ENCODE measurements at regions not wholly inside any gene's neighbourhood (a gene's known extent, or its start where the extent isn't known, plus 50 kb on each side); places are given as distances from the start of the nearest gene placed in this dataset.

GRCh38 chr20:52564594-52564993 lies 373.0 kb upstream of the ZFP64 start:
- Histone ChIP-seq H3K36me3 (no peaks in the 10 kb centered on the region), H3K4me3 (no peak overlapping the region), H3K9me3 (peaks cover under 1% of the 10 kb centered on the region), H3K4me1 (no peaks in the 10 kb centered on the region), H3K27ac (no peak overlapping the region), H3K27me3 (ENCODE audit: low read depth) (no peaks in the 10 kb centered on the region)
- intact Hi-C loops (cut with DNase I) = no loop called here
- TF ChIP-seq CTCF (IDR thresholded peaks at IDR 0.05) = no peak
- no peak for ATAC-seq
- no peak for DNase-seq

GRCh38 chr20:52552181-52552872 lies 360.7 kb upstream of the ZFP64 start:
- Histone ChIP-seq H3K36me3 (no peaks in the 10 kb centered on the region), H3K4me3 (no peak overlapping the region), H3K4me1 (no peaks in the 10 kb centered on the region), H3K27me3 (ENCODE audit: low read depth) (no peaks in the 10 kb centered on the region), H3K9me3 (no peaks in the 10 kb centered on the region), H3K27ac (no peak overlapping the region)
- DNase-seq (no peak), ATAC-seq (no peak)
- intact Hi-C loops (cut with DNase I) = no loop called here
- no peak for TF ChIP-seq CTCF (IDR thresholded peaks at IDR 0.05)

- Histone ChIP-seq H3K9me3 (no peaks in the 10 kb centered on the region), H3K36me3 (no peaks in the 10 kb centered on the region), H3K4me3 (no peak overlapping the region), H3K27me3 (ENCODE audit: low read depth) (no peaks in the 10 kb centered on the region), H3K27ac (no peak overlapping the region), H3K4me1 (no peaks in the 10 kb centered on the region)
- intact Hi-C loops (cut with DNase I) = no loop called here
- no peak for TF ChIP-seq CTCF (IDR thresholded peaks at IDR 0.05)
- no peak for DNase-seq
- no peak for ATAC-seq
Measured at GRCh38 chr20:52542131-52542530, 350.6 kb upstream of the ZFP64 start.

GRCh38 chr20:52540509-52540908 lies 348.9 kb upstream of the ZFP64 start:
- Histone ChIP-seq H3K9me3 (no peaks in the 10 kb centered on the region), H3K36me3 (no peaks in the 10 kb centered on the region), H3K27ac (no peak overlapping the region), H3K4me3 (no peak overlapping the region), H3K27me3 (ENCODE audit: low read depth) (no peaks in the 10 kb centered on the region), H3K4me1 (no peaks in the 10 kb centered on the region)
- intact Hi-C loops (cut with DNase I) = no loop called here
- ATAC-seq (no peak), DNase-seq (no peak)
- no peak for TF ChIP-seq CTCF (IDR thresholded peaks at IDR 0.05)

GRCh38 chr20:52539891-52540290 lies 348.3 kb upstream of the ZFP64 start:
- ATAC-seq (no peak), DNase-seq (no peak)
- Histone ChIP-seq H3K4me3 (no peak overlapping the region), H3K27me3 (ENCODE audit: low read depth) (no peaks in the 10 kb centered on the region), H3K36me3 (no peaks in the 10 kb centered on the region), H3K4me1 (no peaks in the 10 kb centered on the region), H3K27ac (no peak overlapping the region), H3K9me3 (no peaks in the 10 kb centered on the region)
- intact Hi-C loops (cut with DNase I) = no loop called here
- no peak for TF ChIP-seq CTCF (IDR thresholded peaks at IDR 0.05)

All from lower lobe of right lung (tissue), 2 donors.